PC-3 (cell line): ENCODE measurements at regions not wholly inside any gene's neighbourhood (a gene's known extent, or its start where the extent isn't known, plus 50 kb on each side); places are given as distances from the start of the nearest gene placed in this dataset.

Experiments
- CTCF ChIP-seq: fragments of 300-600 bp; sonication (generic); conservative IDR thresholded peaks from 2 replicates; pipeline ENCODE4 v1.5.1; 2017; ENCODE audit warnings: antibody characterized with exemption, low read depth, mild to moderate bottlenecking, low read length
- EZH2 ChIP-seq: fragments of 300-600 bp; sonication (generic); IDR thresholded peaks from one replicate; pipeline ENCODE4 v1.6.1; 2017; ENCODE audit warnings: antibody characterized with exemption, mild to moderate bottlenecking, low read length; ENCODE audit not compliant: unreplicated experiment
- EZH2phosphoT487 ChIP-seq: fragments of 300-600 bp; sonication (generic); IDR thresholded peaks from 2 replicates; pipeline ENCODE4 v1.6.1; 2018; ENCODE audit warnings: mild to moderate bottlenecking, antibody characterized with exemption, low read length, borderline replicate concordance

- TF ChIP-seq CTCF (no peak), EZH2phosphoT487 (no peak), EZH2 (no peak)
These were observed 68.7 kb upstream of the ADAMTS9 start for GRCh38 chr3:64756398-64756986.
